SH-SY5Y (cell line): ENCODE measurements at regions not wholly inside any gene's neighbourhood (a gene's known extent, or its start where the extent isn't known, plus 50 kb on each side); places are given as distances from the start of the nearest gene placed in this dataset.

ENCODE experiments used
- GATA2 ChIP-seq: IDR thresholded peaks from 2 replicates; pipeline ENCODE4 v1.6.1; 2011; ENCODE audit warnings: mild to moderate bottlenecking, low read depth, low read length
- GATA3 ChIP-seq: IDR thresholded peaks from 2 replicates; pipeline ENCODE4 v1.6.1; 2011; ENCODE audit warnings: low read depth, mild to moderate bottlenecking, low read length, moderate library complexity

DNA sequence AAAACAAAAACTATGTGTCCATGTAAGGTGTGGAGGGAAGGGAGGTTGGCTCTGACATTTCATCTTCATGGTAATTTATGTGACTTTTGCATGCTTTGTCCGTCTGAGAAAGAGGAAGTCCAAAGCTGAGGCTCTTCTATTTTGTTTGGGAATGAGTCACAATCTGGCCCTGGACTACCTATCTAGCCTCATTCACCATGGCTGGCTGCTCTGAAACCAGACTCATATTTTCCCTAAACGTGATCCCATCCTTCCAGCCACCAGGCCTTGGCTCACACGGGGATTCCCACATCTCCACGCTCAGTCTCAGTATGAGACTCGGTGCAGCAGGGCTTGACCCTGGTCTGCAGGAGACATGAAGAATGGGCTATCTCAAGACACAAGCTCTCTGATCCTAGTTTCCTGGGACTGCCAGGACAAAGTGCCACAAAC, 672.8 kb downstream of the ACTL7B start:
- no peak for TF ChIP-seq GATA3
- TF ChIP-seq GATA2 = no peak
